Upper lobe of right lung (tissue), 1 donor: ENCODE measurements at regions not wholly inside any gene's neighbourhood (a gene's known extent, or its start where the extent isn't known, plus 50 kb on each side); places are given as distances from the start of the nearest gene placed in this dataset.

Source experiments
- ATAC-seq: fragments of 200-7000 bp; cut with Tn5 transposase; one replicate; pipeline ENCODE4 v1.9.1; 2020; ENCODE audit warnings: mild to moderate bottlenecking, moderate library complexity
- DNase-seq: peaks from one replicate; pipeline ENCODE4 v3.0.0-alpha.2; 2020
- H3K27ac ChIP-seq: fragments of 200-600 bp; one replicate; pipeline ENCODE4 v1.8.0; 2022
- H3K27me3 ChIP-seq: fragments of 200-600 bp; one replicate; pipeline ENCODE4 v1.8.0; 2022; ENCODE audit warnings: mild to moderate bottlenecking
- H3K36me3 ChIP-seq: fragments of 200-600 bp; one replicate; pipeline ENCODE4 v1.8.0; 2022
- H3K4me1 ChIP-seq: fragments of 200-600 bp; one replicate; pipeline ENCODE4 v1.8.0; 2022
- H3K4me3 ChIP-seq: fragments of 200-600 bp; one replicate; pipeline ENCODE4 v1.8.0; 2022; ENCODE audit warnings: mild to moderate bottlenecking
- H3K9me3 ChIP-seq: fragments of 200-600 bp; one replicate; pipeline ENCODE4 v1.8.0; 2022
- CTCF ChIP-seq: fragments of 200-600 bp; IDR thresholded peaks from one replicate; pipeline ENCODE4 v1.8.0; 2022; ENCODE audit warnings: antibody characterized with exemption
- intact Hi-C: fragments of 100-400 bp; cut with DNase I; formaldehyde crosslinking; loops from one replicate; pipeline ENCODE4 v1.11.0; 2022
- donor health status: DM: no; HTN: yes; CAD: no; lungs with severe emphysema.

GRCh38 chr2:234732404-234733092 is 219.3 kb upstream of the SH3BP4 start:
- no peak for ATAC-seq
- H3K4me1 ChIP-seq: no peaks in the 10 kb centered on the region
- no peak for TF ChIP-seq CTCF
- no peaks in the 10 kb centered on the region for H3K27me3 ChIP-seq
- no peak overlapping the region for H3K27ac ChIP-seq
- DNase-seq: no peak
- no peaks in the 10 kb centered on the region for H3K9me3 ChIP-seq
- intact Hi-C loops: no loop called here
- no peak overlapping the region for H3K4me3 ChIP-seq
- no peaks in the 10 kb centered on the region for H3K36me3 ChIP-seq

- intact Hi-C loops: no loop called here
- Histone ChIP-seq H3K4me3 (no peak overlapping the region), H3K36me3 (no peaks in the 10 kb centered on the region), H3K27ac (no peak overlapping the region), H3K9me3 (no peaks in the 10 kb centered on the region), H3K27me3 (no peaks in the 10 kb centered on the region), H3K4me1 (no peaks in the 10 kb centered on the region)
- DNase-seq (no peak), ATAC-seq (no peak)
- TF ChIP-seq CTCF: no peak
Observed at GRCh38 chr2:234731236-234731635, 220.6 kb upstream of the SH3BP4 start.

GRCh38 chr2:234730066-234730640 is 221.7 kb upstream of the SH3BP4 start:
- no peak overlapping the region for H3K4me3 ChIP-seq
- intact Hi-C loops: no loop called here
- ATAC-seq (no peak), DNase-seq (no peak)
- no peak for TF ChIP-seq CTCF
- no peaks in the 10 kb centered on the region for H3K9me3 ChIP-seq
- no peaks in the 10 kb centered on the region for H3K4me1 ChIP-seq
- H3K27ac ChIP-seq: no peak overlapping the region
- H3K27me3 ChIP-seq: no peaks in the 10 kb centered on the region
- H3K36me3 ChIP-seq: no peaks in the 10 kb centered on the region

- H3K27me3 ChIP-seq: no peaks in the 10 kb centered on the region
- intact Hi-C loops: no loop called here
- no peak overlapping the region for H3K27ac ChIP-seq
Observed at GRCh38 chr2:234725528-234726264, 226.1 kb upstream of the SH3BP4 start.

GRCh38 chr2:234724850-234725249 is 227.0 kb upstream of the SH3BP4 start:
- ATAC-seq (no peak), DNase-seq (no peak)
- no peak overlapping the region for H3K4me3 ChIP-seq
- H3K9me3 ChIP-seq: no peaks in the 10 kb centered on the region
- no peaks in the 10 kb centered on the region for H3K4me1 ChIP-seq
- H3K36me3 ChIP-seq: no peaks in the 10 kb centered on the region
- no peak for TF ChIP-seq CTCF
- intact Hi-C loops: no loop called here
- no peak overlapping the region for H3K27ac ChIP-seq
- H3K27me3 ChIP-seq: no peaks in the 10 kb centered on the region

More at GRCh38 chr2:234725528-234726264, 226.1 kb upstream of the SH3BP4 start:
- Histone ChIP-seq H3K9me3 (no peaks in the 10 kb centered on the region), H3K36me3 (no peaks in the 10 kb centered on the region), H3K4me3 (no peak overlapping the region), H3K4me1 (no peaks in the 10 kb centered on the region)
- ATAC-seq: no peak
- no peak for DNase-seq
- no peak for TF ChIP-seq CTCF
